ENCODE measurements at regions not wholly inside any gene's neighbourhood (a gene's known extent, or its start where the extent isn't known, plus 50 kb on each side); places are given as distances from the start of the nearest gene placed in this dataset.

DNA sequence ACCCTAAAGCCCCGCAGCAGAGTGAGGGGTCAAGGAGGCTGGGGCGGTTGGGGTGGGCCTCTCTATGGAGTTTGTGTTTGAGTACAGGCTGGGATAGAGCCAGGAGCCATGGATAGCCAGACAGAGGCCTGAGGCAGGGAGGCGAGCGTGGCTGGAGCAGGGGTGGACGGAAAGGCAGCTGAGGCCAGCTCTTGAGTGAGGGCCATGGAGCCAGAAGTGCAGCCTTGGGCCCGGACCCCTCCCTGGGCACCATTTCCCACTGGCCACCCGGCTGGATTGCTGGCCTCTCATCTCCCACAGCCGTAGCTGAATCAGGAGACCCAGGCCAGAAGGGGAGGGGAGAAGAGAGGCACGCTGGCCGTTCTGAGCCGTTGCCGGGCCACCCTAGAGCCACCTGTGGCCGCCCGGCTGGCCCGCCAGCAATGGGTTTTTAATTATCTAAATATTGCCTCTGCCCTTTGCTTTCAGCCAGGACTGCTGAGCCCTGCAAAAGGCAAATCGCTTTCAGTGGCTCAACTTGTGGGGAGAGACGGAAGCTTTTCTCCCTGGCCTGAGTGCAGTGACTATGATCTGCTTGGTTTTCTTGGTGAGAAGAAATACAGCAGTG is 75.2 kb upstream of the GSE1 start (continued):
- TF ChIP-seq KDM2A (CRISPR knock-in tag; IDR thresholded peaks at IDR 0.05; ENCODE audit: borderline replicate concordance, low read depth) (no peak), LBX2 (CRISPR knock-in tag; IDR thresholded peaks at IDR 0.05; ENCODE audit: borderline replicate concordance) (no peak), MAFG (CRISPR knock-in tag; IDR thresholded peaks at IDR 0.05) (no peak), GATAD1 (CRISPR knock-in tag; IDR thresholded peaks at IDR 0.05) (no peak), NFKB2 (CRISPR knock-in tag; IDR thresholded peaks at IDR 0.05; ENCODE audit: borderline replicate concordance) (no peak), ZEB1 (IDR thresholded peaks at IDR 0.05; ENCODE audit: insufficient replicate concordance, low read depth) (peak; percentile 35), ZNF761 (CRISPR knock-in tag; conservative IDR thresholded peaks at IDR 0.05) (no peak), POLR2AphosphoS5 (IDR thresholded peaks at IDR 0.05; ENCODE audit: low read depth, low read length) (no peak), ZNF629 (CRISPR knock-in tag; conservative IDR thresholded peaks at IDR 0.05) (0 out of 2 replicates have a peak, but pooled peaks have one; percentile 19), KDM4B (CRISPR knock-in tag; IDR thresholded peaks at IDR 0.05) (no peak), ZNF296 (CRISPR knock-in tag; conservative IDR thresholded peaks at IDR 0.05) (0 out of 2 replicates have a peak, but pooled peaks have one; percentile 73), TAF15 (IDR thresholded peaks at IDR 0.05; ENCODE audit: low read depth, low read length, poor library complexity, severe bottlenecking) (no peak), AGO2 (optimal IDR thresholded peaks at IDR 0.05; ENCODE audit: low read depth, low read length) (peak; percentile 50), ZNF614 (CRISPR knock-in tag; IDR thresholded peaks at IDR 0.05; ENCODE audit: borderline replicate concordance) (no peak), ZBTB42 (CRISPR knock-in tag; IDR thresholded peaks at IDR 0.05) (0 out of 2 replicates have a peak, but pooled peaks have one; percentile 19), ZNF660 (CRISPR knock-in tag; IDR thresholded peaks at IDR 0.05; ENCODE audit: borderline replicate concordance, low read depth) (no peak), ZNF7 (CRISPR knock-in tag; IDR thresholded peaks at IDR 0.05) (no peak), HDAC1 (CRISPR knock-in tag; IDR thresholded peaks at IDR 0.05) (peak; percentile 34; the same call in 1 of the 2 replicates), ZNF747 (CRISPR knock-in tag; IDR thresholded peaks at IDR 0.05; ENCODE audit: borderline replicate concordance) (no peak), ZNF451 (CRISPR knock-in tag; IDR thresholded peaks at IDR 0.05) (no peak), TEF (CRISPR knock-in tag; IDR thresholded peaks at IDR 0.05) (no peak), SYNCRIP (IDR thresholded peaks at IDR 0.05; ENCODE audit: insufficient read depth, low read depth, low read length) (no peak), MAX (IDR thresholded peaks at IDR 0.05) (peak; percentile 11), ZMYM2 (CRISPR knock-in tag; IDR thresholded peaks at IDR 0.05) (no peak), ZNF383 (CRISPR knock-in tag; IDR thresholded peaks at IDR 0.05; ENCODE audit: borderline replicate concordance) (no peak), NPAS2 (CRISPR knock-in tag; IDR thresholded peaks at IDR 0.05; ENCODE audit: borderline replicate concordance) (no peak), ZFY (CRISPR knock-in tag; IDR thresholded peaks at IDR 0.05) (peak; percentile 3; the same call in 1 of the 2 replicates), MYC (CRISPR knock-in tag; IDR thresholded peaks at IDR 0.05; ENCODE audit: borderline replicate concordance) (peak; percentile 12; the same call in 1 of the 2 replicates)
- TF ChIP-seq, protein P1, sequence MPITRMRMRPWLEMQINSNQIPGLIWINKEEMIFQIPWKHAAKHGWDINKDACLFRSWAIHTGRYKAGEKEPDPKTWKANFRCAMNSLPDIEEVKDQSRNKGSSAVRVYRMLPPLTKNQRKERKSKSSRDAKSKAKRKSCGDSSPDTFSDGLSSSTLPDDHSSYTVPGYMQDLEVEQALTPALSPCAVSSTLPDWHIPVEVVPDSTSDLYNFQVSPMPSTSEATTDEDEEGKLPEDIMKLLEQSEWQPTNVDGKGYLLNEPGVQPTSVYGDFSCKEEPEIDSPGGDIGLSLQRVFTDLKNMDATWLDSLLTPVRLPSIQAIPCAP (CRISPR knock-in tag; IDR thresholded peaks at IDR 0.05; ENCODE audit: low read depth) = no peak
- TF ChIP-seq, protein P2, sequence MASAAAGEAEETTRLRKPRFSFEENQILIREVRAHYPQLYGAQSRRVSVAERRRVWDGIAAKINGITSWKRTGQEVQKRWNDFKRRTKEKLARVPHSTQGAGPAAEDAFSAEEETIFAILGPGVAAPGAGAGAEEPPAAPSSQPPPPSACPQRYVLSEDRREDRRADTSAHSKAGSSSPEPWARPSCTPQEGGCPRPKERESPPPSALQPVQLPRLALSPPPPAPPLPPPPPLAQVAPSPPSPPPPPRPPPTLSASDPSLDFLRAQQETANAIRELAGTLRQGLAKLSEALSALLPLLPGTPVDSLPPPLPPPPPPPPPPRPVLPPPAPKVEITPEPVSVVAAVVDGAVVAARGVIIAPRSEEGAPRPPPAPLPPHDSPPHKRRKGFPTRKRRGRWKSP (CRISPR knock-in tag; IDR thresholded peaks at IDR 0.05) = 0 out of 2 replicates have a peak, but pooled peaks have one; percentile 15
